ENCODE measurements at regions not wholly inside any gene's neighbourhood (a gene's known extent, or its start where the extent isn't known, plus 50 kb on each side); places are given as distances from the start of the nearest gene placed in this dataset.

DNA sequence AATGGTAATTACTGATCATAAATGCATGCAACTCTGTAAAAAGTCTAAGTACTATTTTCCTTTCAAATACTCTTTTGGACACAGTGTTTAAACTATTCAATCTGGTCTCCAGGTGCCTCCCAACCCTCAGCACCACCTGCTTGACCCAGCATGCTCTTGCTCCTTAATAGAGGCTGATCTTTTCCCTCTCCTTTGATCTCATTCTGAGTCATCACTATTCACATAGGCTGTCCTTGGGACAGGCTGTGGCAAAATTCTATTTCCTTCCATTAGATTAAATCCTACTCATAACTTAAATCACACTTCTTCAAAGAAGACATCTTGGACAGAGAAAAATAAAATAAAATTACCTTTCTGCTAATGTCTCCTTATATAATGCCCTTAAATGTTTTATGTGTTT is 199.4 kb upstream of the ST8SIA4 start:
- no peaks in the 10 kb centered on the region for H3K36me3 ChIP-seq (ENCODE audit: insufficient read depth, low read length)
- H3K27me3 ChIP-seq (ENCODE audit: insufficient read depth, low read length, poor library complexity, severe bottlenecking), result no peaks in the 10 kb centered on the region
- H3K4me3 ChIP-seq (ENCODE audit: low read length, poor library complexity, severe bottlenecking), result no peak overlapping the region
- H3K4me1 ChIP-seq (ENCODE audit: insufficient read depth, low read length, poor library complexity, severe bottlenecking), result no peaks in the 10 kb centered on the region
- no peaks in the 10 kb centered on the region for H3K79me2 ChIP-seq (ENCODE audit: insufficient read depth, low read length)
- no peaks in the 10 kb centered on the region for H3K9me3 ChIP-seq (ENCODE audit: insufficient read depth, low read depth, low read length)
- no peaks in the 10 kb centered on the region for H3F3A ChIP-seq (ENCODE audit: low read depth)
- H3K9ac ChIP-seq (ENCODE audit: low read depth, low read length, poor library complexity, severe bottlenecking), result no peak overlapping the region
- H3K4me2 ChIP-seq (ENCODE audit: low read depth, low read length, poor library complexity, severe bottlenecking), result no peak overlapping the region
- H2AFZ ChIP-seq (ENCODE audit: low read length), result no peak overlapping the region
- TF ChIP-seq EZH2phosphoT487 (IDR thresholded peaks at IDR 0.05; ENCODE audit: borderline replicate concordance), result no peak
- TF ChIP-seq, protein P1, sequence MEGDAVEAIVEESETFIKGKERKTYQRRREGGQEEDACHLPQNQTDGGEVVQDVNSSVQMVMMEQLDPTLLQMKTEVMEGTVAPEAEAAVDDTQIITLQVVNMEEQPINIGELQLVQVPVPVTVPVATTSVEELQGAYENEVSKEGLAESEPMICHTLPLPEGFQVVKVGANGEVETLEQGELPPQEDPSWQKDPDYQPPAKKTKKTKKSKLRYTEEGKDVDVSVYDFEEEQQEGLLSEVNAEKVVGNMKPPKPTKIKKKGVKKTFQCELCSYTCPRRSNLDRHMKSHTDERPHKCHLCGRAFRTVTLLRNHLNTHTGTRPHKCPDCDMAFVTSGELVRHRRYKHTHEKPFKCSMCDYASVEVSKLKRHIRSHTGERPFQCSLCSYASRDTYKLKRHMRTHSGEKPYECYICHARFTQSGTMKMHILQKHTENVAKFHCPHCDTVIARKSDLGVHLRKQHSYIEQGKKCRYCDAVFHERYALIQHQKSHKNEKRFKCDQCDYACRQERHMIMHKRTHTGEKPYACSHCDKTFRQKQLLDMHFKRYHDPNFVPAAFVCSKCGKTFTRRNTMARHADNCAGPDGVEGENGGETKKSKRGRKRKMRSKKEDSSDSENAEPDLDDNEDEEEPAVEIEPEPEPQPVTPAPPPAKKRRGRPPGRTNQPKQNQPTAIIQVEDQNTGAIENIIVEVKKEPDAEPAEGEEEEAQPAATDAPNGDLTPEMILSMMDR (conservative IDR thresholded peaks at IDR 0.05; ENCODE audit: low read length), result no peak
- H3K9me2 ChIP-seq (replicated peaks; ENCODE audit: low read depth, low read length), result no peaks in the 10 kb centered on the region
- no peaks in the 10 kb centered on the region for H4K20me1 ChIP-seq (ENCODE audit: insufficient read depth, low read length, poor library complexity, severe bottlenecking)

DNA sequence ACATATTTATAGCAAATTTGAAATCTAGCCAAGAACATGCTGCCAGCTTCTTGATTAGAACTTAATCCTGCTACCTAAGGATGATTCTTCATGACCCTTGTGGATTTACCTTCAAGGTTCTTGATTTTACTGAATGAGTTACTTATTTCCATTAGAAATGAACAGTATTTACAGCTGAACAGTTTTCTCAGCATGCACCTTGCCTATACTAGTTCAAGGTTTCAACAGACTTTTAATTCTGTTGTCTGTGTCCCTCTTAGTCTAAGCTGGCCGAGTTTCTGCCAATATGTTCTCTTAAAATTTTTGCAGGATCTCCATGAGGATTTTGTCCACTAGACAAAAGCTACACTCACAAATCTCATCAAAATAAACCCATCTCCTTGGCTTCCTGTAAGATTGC is 188.8 kb upstream of the ST8SIA4 start:
- Histone ChIP-seq H4K20me1 (ENCODE audit: insufficient read depth, low read length, poor library complexity, severe bottlenecking) (no peaks in the 10 kb centered on the region), H3K9me3 (ENCODE audit: insufficient read depth, low read depth, low read length) (no peaks in the 10 kb centered on the region), H3K27me3 (ENCODE audit: insufficient read depth, low read length, poor library complexity, severe bottlenecking) (no peaks in the 10 kb centered on the region), H3K4me2 (ENCODE audit: low read depth, low read length, poor library complexity, severe bottlenecking) (no peak overlapping the region), H3K4me3 (ENCODE audit: low read length, poor library complexity, severe bottlenecking) (no peak overlapping the region), H2AFZ (ENCODE audit: low read length) (no peak overlapping the region), H3K9ac (ENCODE audit: low read depth, low read length, poor library complexity, severe bottlenecking) (no peak overlapping the region), H3K4me1 (ENCODE audit: insufficient read depth, low read length, poor library complexity, severe bottlenecking) (no peaks in the 10 kb centered on the region), H3K9me2 (replicated peaks; ENCODE audit: low read depth, low read length) (no peaks in the 10 kb centered on the region), H3F3A (ENCODE audit: low read depth) (no peaks in the 10 kb centered on the region), H3K79me2 (ENCODE audit: insufficient read depth, low read length) (no peaks in the 10 kb centered on the region), H3K36me3 (ENCODE audit: insufficient read depth, low read length) (no peaks in the 10 kb centered on the region)
- TF ChIP-seq, protein P1 (conservative IDR thresholded peaks at IDR 0.05; ENCODE audit: low read length), result no peak
- TF ChIP-seq EZH2phosphoT487 (IDR thresholded peaks at IDR 0.05; ENCODE audit: borderline replicate concordance), result no peak

DNA sequence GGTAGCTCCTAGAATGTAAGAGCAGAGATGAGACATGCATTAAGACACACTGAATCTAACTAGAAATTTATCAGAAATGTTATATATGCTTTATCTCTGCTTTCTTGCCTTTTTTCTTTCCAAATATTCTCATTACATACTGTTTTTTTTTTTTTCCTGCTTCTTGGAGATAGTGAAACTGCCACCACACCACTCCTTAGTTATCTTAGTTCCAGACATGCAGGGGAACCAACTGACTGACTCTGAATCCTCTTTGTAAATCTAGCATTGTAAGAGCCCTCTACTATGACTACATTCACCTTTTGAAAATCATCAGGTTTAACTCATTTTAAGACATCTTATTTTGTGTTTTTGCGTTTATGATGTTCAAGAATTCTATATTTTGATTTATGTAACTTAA is 181.3 kb upstream of the ST8SIA4 start:
- no peaks in the 10 kb centered on the region for H4K20me1 ChIP-seq (ENCODE audit: insufficient read depth, low read length, poor library complexity, severe bottlenecking)
- no peaks in the 10 kb centered on the region for H3K27me3 ChIP-seq (ENCODE audit: insufficient read depth, low read length, poor library complexity, severe bottlenecking)
- TF ChIP-seq, protein P1 (conservative IDR thresholded peaks at IDR 0.05; ENCODE audit: low read length), result no peak
- TF ChIP-seq EZH2phosphoT487 (IDR thresholded peaks at IDR 0.05; ENCODE audit: borderline replicate concordance), result no peak
- H3K36me3 ChIP-seq (ENCODE audit: insufficient read depth, low read length), result no peaks in the 10 kb centered on the region
- H3K4me1 ChIP-seq (ENCODE audit: insufficient read depth, low read length, poor library complexity, severe bottlenecking), result no peaks in the 10 kb centered on the region
- H3K4me2 ChIP-seq (ENCODE audit: low read depth, low read length, poor library complexity, severe bottlenecking), result no peak overlapping the region
- H2AFZ ChIP-seq (ENCODE audit: low read length), result no peak overlapping the region
- H3K79me2 ChIP-seq (ENCODE audit: insufficient read depth, low read length), result no peaks in the 10 kb centered on the region
- no peaks in the 10 kb centered on the region for H3F3A ChIP-seq (ENCODE audit: low read depth)
- H3K9ac ChIP-seq (ENCODE audit: low read depth, low read length, poor library complexity, severe bottlenecking), result no peak overlapping the region
- H3K9me2 ChIP-seq (replicated peaks; ENCODE audit: low read depth, low read length), result no peaks in the 10 kb centered on the region
- H3K9me3 ChIP-seq (ENCODE audit: insufficient read depth, low read depth, low read length), result no peaks in the 10 kb centered on the region
- H3K4me3 ChIP-seq (ENCODE audit: low read length, poor library complexity, severe bottlenecking), result no peak overlapping the region
